GM23338 (cell line): ENCODE measurements at regions not wholly inside any gene's neighbourhood (a gene's known extent, or its start where the extent isn't known, plus 50 kb on each side); places are given as distances from the start of the nearest gene placed in this dataset.

Source experiments
- ATAC-seq: fragments of 200-7000 bp; cut with Tn5 transposase; 3 replicates; pipeline ENCODE4 v1.9.1; 2020
- DNase-seq: peaks from one replicate; pipeline ENCODE4 v3.0.0-alpha.2; 2015; ENCODE audit warnings: low spot score
- H2AFZ ChIP-seq: fragments of 200-600 bp; sonication (generic); 2 replicates; pipeline ENCODE4 v1.8.0; 2016; ENCODE audit warnings: antibody characterized with exemption, mild to moderate bottlenecking, moderate library complexity
- H3F3A ChIP-seq: fragments of 200-600 bp; sonication (generic); replicated peaks from 2 replicates; pipeline ENCODE4 v1.8.0; 2017; ENCODE audit warnings: antibody characterized with exemption, mixed run types, low read depth
- H3K27ac ChIP-seq: fragments of 200-600 bp; sonication (generic); 2 replicates; pipeline ENCODE4 v1.6.1; 2016; ENCODE audit warnings: low read depth
- H3K27me3 ChIP-seq: fragments of 200-600 bp; sonication (generic); 2 replicates; pipeline ENCODE4 v1.8.0; 2016; ENCODE audit warnings: mild to moderate bottlenecking, mixed run types, moderate library complexity; ENCODE audit not compliant: insufficient read depth
- H3K36me3 ChIP-seq: fragments of 200-600 bp; sonication (generic); 2 replicates; pipeline ENCODE4 v1.8.0; 2016; ENCODE audit warnings: mild to moderate bottlenecking; ENCODE audit not compliant: insufficient read depth
- H3K4me1 ChIP-seq: fragments of 200-600 bp; sonication (generic); 2 replicates; pipeline ENCODE4 v1.8.0; 2016; ENCODE audit warnings: mild to moderate bottlenecking, moderate library complexity; ENCODE audit not compliant: insufficient read depth
- H3K4me2 ChIP-seq: fragments of 200-600 bp; sonication (generic); 2 replicates; pipeline ENCODE4 v1.7.1; 2017; ENCODE audit warnings: mixed run types
- H3K4me3 ChIP-seq: fragments of 200-600 bp; sonication (generic); 2 replicates; pipeline ENCODE4 v1.6.1; 2016; ENCODE audit warnings: mixed run types
- H3K79me2 ChIP-seq: fragments of 200-600 bp; sonication (generic); replicated peaks from 2 replicates; pipeline ENCODE4 v1.8.0; 2017; ENCODE audit warnings: mild to moderate bottlenecking; ENCODE audit not compliant: insufficient read depth
- H3K9me2 ChIP-seq: fragments of 200-600 bp; sonication (generic); 2 replicates; pipeline ENCODE4 v1.8.0; 2017; ENCODE audit not compliant: insufficient read depth
- H4K20me1 ChIP-seq: fragments of 200-600 bp; sonication (generic); replicated peaks from 2 replicates; pipeline ENCODE4 v1.8.0; 2017; ENCODE audit warnings: mild to moderate bottlenecking; ENCODE audit not compliant: insufficient read depth
- H3K27ac Mint-ChIP-seq: 2 replicates; pipeline ENCODE4 v1.8.0; 2020; ENCODE audit warnings: inconsistent platforms, mild to moderate bottlenecking, moderate library complexity, mixed read lengths
- H3K27me3 Mint-ChIP-seq: 3 replicates; pipeline ENCODE4 v1.8.0; 2022; ENCODE audit warnings: low read depth, mild to moderate bottlenecking, moderate library complexity, mixed read lengths, inconsistent platforms; ENCODE audit not compliant: insufficient read depth, poor library complexity
- H3K36me3 Mint-ChIP-seq: 3 replicates; pipeline ENCODE4 v1.8.0; 2021; ENCODE audit warnings: low read depth, mild to moderate bottlenecking, inconsistent platforms, moderate library complexity, mixed read lengths
- H3K4me1 Mint-ChIP-seq: 3 replicates; pipeline ENCODE4 v1.8.0; 2020; ENCODE audit warnings: mild to moderate bottlenecking, inconsistent platforms, mixed read lengths
- H3K4me3 Mint-ChIP-seq: 3 replicates; pipeline ENCODE4 v1.8.0; 2021; ENCODE audit warnings: moderate library complexity, mild to moderate bottlenecking, inconsistent platforms, mixed read lengths
- H3K9me3 Mint-ChIP-seq: 3 replicates; pipeline ENCODE4 v1.8.0; 2020; ENCODE audit warnings: moderate library complexity, mild to moderate bottlenecking, inconsistent platforms, mixed read lengths
- EZH2phosphoT487 ChIP-seq: fragments of 200-600 bp; sonication (generic); IDR thresholded peaks from one replicate; pipeline ENCODE4 v1.8.1; 2018; ENCODE audit warnings: antibody characterized with exemption; ENCODE audit not compliant: unreplicated experiment
- POLR2AphosphoS5 ChIP-seq: IDR thresholded peaks from 2 replicates; pipeline ENCODE4 v1.6.1; 2016; ENCODE audit warnings: antibody characterized with exemption, low read depth
- ZNF114 ChIP-seq: fragments of 250-450 bp; sonication (Bioruptor Pico); IDR thresholded peaks from 2 replicates; pipeline ENCODE4 v1.5.0; 2020; ENCODE audit warnings: mild to moderate bottlenecking, moderate library complexity
- ZNF331 ChIP-seq: fragments of 250-450 bp; sonication (Bioruptor Pico); IDR thresholded peaks from 2 replicates; pipeline ENCODE4 v1.5.0; 2020; ENCODE audit warnings: low read depth, mild to moderate bottlenecking, moderate library complexity
- TF ChIP-seq, protein P1 (sequence below): IDR thresholded peaks from one replicate; pipeline ENCODE4 v1.6.1; 2018; ENCODE audit warnings: antibody characterized with exemption; ENCODE audit not compliant: unreplicated experiment
- TF ChIP-seq, protein P2 (sequence below): IDR thresholded peaks from 2 replicates; pipeline ENCODE4 v1.6.1; 2016; ENCODE audit warnings: antibody characterized with exemption

DNA sequence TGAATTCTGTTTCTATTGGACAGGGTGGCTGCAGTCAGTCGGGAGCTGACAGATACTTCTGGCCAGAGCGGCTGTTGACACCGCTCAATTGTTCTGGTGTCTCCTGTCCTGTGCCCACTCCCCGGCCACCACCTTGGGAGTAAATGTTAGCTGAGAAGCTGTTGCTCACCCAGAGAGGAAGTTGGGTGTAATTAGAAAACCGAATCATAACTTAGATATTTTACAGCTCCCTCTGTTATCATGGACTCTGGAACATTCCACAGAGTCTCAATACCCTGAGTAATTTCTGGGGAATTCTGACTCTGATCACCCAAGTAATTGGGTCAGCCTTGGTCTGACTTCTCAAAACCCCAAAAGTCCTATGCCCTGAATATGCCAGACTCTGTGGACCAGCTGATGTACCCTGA, 58.3 kb upstream of the RFLNA start (continued):
- TF ChIP-seq, protein P1, sequence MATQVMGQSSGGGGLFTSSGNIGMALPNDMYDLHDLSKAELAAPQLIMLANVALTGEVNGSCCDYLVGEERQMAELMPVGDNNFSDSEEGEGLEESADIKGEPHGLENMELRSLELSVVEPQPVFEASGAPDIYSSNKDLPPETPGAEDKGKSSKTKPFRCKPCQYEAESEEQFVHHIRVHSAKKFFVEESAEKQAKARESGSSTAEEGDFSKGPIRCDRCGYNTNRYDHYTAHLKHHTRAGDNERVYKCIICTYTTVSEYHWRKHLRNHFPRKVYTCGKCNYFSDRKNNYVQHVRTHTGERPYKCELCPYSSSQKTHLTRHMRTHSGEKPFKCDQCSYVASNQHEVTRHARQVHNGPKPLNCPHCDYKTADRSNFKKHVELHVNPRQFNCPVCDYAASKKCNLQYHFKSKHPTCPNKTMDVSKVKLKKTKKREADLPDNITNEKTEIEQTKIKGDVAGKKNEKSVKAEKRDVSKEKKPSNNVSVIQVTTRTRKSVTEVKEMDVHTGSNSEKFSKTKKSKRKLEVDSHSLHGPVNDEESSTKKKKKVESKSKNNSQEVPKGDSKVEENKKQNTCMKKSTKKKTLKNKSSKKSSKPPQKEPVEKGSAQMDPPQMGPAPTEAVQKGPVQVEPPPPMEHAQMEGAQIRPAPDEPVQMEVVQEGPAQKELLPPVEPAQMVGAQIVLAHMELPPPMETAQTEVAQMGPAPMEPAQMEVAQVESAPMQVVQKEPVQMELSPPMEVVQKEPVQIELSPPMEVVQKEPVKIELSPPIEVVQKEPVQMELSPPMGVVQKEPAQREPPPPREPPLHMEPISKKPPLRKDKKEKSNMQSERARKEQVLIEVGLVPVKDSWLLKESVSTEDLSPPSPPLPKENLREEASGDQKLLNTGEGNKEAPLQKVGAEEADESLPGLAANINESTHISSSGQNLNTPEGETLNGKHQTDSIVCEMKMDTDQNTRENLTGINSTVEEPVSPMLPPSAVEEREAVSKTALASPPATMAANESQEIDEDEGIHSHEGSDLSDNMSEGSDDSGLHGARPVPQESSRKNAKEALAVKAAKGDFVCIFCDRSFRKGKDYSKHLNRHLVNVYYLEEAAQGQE: no peak
- TF ChIP-seq ZNF114 (CRISPR knock-in tag) (no peak), ZNF331 (CRISPR knock-in tag) (no peak), POLR2AphosphoS5 (no peak)

DNA sequence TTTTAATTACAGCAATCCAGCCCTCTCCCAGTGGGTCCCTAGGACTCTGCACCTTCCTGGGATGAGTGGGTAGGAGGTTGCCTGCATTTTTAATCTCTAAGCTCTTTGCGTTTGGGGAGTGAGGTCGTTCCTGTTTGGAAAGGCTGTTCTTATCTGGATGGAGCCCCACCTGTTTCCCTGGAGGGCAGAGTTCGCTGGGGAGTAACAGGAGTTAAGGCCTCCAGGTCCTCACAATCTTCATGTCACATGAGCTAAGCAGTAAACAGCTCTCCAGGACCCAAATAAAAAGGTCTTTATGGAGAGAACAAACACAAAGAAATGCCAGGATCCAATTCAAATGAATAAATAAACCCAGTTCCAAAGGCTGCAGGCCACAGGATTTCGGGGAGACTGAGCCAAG, 56.0 kb upstream of the RFLNA start:
- no peaks in the 10 kb centered on the region; the same call in 1 of the 2 replicates for H3K4me1 ChIP-seq
- H3K4me3 ChIP-seq: no peak overlapping the region
- Mint-ChIP-seq H3K27me3 (peaks cover 5% of the 10 kb centered on the region), H3K4me1 (peaks cover 11% of the 10 kb centered on the region), H3K27ac (no peak overlapping the region), H3K4me3 (no peak overlapping the region), H3K9me3 (peaks cover 5% of the 10 kb centered on the region), H3K36me3 (peaks cover 4% of the 10 kb centered on the region; the same call in 2 of the 3 replicates)
- no peak overlapping the region for H3K27ac ChIP-seq
- no peak overlapping the region for H2AFZ ChIP-seq
- DNase-seq (no peak), ATAC-seq (no peak)
- H4K20me1 ChIP-seq: no peaks in the 10 kb centered on the region
- H3K9me2 ChIP-seq: peaks cover 24% of the 10 kb centered on the region
- no peaks in the 10 kb centered on the region for H3K27me3 ChIP-seq
- no peak overlapping the region for H3K4me2 ChIP-seq
- 0 out of 2 replicates have a peak, but pooled peaks cover 2% of the 10 kb centered on the region for H3F3A ChIP-seq
- TF ChIP-seq, protein P2, sequence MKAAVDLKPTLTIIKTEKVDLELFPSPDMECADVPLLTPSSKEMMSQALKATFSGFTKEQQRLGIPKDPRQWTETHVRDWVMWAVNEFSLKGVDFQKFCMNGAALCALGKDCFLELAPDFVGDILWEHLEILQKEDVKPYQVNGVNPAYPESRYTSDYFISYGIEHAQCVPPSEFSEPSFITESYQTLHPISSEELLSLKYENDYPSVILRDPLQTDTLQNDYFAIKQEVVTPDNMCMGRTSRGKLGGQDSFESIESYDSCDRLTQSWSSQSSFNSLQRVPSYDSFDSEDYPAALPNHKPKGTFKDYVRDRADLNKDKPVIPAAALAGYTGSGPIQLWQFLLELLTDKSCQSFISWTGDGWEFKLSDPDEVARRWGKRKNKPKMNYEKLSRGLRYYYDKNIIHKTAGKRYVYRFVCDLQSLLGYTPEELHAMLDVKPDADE: no peak
- no peaks in the 10 kb centered on the region for H3K36me3 ChIP-seq
- H3K79me2 ChIP-seq: no peaks in the 10 kb centered on the region

DNA sequence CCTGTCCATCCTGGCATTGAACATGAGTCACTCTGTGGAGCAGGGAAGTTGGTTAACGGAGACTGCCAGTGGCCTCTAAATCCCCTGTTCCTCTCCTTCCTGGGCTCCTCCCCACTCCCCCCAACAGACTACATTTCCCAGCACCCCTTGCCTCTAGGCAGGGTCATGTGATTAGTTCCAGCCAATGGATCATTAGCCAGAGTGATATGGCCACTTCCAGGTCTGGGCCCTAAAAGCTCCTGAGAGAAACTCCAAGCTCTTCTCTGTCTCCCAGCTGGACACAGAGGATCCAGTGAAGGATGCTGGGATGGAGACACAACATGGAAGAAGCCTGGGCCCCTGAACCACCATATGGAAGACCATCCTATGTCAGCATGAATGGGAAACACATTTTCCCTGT, 54.4 kb upstream of the RFLNA start:
- Histone ChIP-seq H2AFZ (peak overlapping the region; percentile 96), H3K4me3 (no peak overlapping the region), H3K27ac (no peak overlapping the region), H4K20me1 (no peaks in the 10 kb centered on the region), H3K4me1 (no peaks in the 10 kb centered on the region; the same call in 1 of the 2 replicates), H3F3A (0 out of 2 replicates have a peak, but pooled peaks cover 2% of the 10 kb centered on the region), H3K36me3 (no peaks in the 10 kb centered on the region), H3K27me3 (no peaks in the 10 kb centered on the region), H3K4me2 (no peak overlapping the region), H3K79me2 (no peaks in the 10 kb centered on the region), H3K9me2 (peaks cover 18% of the 10 kb centered on the region; the same call in 1 of the 2 replicates)
- H3K4me3 Mint-ChIP-seq: no peak overlapping the region
- no peaks in the 10 kb centered on the region; the same call in 2 of the 3 replicates for H3K9me3 Mint-ChIP-seq
- H3K4me1 Mint-ChIP-seq: peaks cover 11% of the 10 kb centered on the region
- TF ChIP-seq EZH2phosphoT487: no peak
- TF ChIP-seq, protein P2: peak; percentile 77
- no peaks in the 10 kb centered on the region for H3K36me3 Mint-ChIP-seq
- no peak overlapping the region for H3K27ac Mint-ChIP-seq
- peaks cover 3% of the 10 kb centered on the region for H3K27me3 Mint-ChIP-seq
- peak; percentile 88 for ATAC-seq
- peak; percentile 66 for DNase-seq
